GM10847 (cell line): ENCODE measurements at regions not wholly inside any gene's neighbourhood (a gene's known extent, or its start where the extent isn't known, plus 50 kb on each side); places are given as distances from the start of the nearest gene placed in this dataset.

Experiments
- POLR2A ChIP-seq: IDR thresholded peaks from 2 replicates; pipeline ENCODE4 v1.6.1; 2011; ENCODE audit not compliant: insufficient read length; ENCODE audit errors: extremely low read depth

DNA sequence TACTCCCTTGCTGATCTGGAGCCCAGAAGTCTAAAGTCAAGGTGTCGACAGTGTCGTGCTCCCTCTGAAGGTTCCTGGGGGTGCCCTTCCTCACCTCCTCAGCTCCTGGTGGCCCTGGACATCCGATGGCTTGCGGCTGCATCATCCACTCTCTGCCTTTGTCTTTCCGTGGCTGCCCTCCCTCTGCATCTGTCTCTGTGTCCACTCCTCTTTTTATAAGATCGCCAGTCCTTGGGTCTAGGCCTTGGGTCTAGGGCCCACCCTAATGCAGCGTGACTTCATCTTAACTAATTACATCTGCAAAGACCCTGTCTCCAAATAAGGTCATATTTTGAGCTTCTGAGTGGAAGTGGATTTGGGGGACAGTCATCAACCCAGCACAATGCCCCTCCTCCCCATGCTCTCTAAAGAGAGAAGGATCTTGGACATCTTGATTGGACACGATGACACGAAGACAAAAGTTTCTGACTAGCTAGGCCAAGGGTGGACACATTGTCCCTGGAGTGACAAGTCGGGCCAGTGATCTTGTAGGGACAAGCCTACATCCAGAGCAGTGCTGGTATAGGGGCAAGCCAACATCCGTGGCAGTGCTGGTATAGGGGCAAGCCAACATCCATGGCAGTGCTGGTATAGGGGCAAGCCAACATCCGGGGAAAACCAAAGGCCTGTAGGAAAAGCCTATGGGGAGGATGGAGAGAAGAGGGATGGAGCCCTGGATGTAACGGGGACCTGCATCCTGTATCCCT lies 93.9 kb upstream of the DIO3 start:
- no peak for TF ChIP-seq POLR2A

DNA sequence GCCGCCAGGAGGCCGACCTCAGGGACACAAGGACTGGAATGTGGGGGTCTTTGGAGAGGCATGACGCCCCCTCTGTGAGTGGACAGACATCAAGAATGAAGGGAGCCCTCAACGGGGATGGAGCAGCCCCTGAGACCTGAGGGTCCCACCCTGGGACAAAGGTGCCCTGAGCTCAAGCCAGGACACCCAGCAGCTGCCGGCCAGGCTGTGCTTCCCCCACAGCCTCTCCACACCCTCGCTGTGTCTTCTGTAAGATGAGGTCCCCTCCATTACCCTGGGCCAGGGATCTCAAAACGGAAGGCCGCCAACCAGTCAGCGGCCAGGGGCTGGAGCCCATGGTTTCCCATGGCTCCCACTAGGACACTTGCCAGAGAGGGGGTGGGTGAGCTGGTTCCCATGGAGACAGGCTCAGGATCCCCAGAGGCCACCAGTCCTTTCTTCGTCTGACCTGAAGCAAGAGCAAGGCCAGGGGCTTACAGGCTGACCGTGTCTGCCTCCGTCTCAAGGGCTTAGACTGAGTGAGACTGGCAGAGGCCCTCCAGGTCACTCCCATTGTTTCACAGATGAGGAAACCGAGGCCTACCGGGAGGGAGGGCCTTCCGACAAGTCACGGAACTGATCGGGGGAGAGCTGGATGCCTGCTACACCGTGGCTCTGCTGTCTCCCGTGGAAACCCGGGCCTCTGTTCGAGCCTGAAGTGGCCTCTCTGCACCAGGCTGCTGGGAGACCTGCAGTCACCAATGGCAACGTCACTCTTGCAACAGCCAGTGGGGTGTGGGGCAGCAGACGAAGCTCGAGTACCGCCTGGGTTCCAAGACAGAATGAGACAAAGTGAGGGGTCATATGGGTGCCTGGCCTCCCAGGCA lies 91.7 kb upstream of the DIO3 start:
- TF ChIP-seq POLR2A: no peak

DNA sequence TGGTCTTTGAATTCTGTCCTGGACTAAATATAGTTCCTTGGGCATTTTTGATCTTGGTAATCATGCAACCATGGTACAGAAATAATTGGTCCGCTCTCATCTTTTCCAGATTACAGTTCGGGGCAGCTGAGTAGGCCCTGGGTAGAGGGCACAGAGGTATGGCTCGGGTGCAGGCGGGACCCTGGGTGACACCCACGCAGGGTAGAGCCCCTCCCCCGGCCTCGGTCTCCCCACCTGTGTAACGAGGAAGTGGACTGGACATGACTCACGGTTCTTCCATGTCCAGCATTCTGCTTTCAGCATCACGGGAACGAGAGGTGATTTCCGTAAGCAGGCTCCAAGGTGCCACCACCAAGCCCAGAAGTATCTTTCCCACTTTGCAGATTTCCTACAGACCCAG lies 91.0 kb upstream of the DIO3 start:
- TF ChIP-seq POLR2A: no peak

DNA sequence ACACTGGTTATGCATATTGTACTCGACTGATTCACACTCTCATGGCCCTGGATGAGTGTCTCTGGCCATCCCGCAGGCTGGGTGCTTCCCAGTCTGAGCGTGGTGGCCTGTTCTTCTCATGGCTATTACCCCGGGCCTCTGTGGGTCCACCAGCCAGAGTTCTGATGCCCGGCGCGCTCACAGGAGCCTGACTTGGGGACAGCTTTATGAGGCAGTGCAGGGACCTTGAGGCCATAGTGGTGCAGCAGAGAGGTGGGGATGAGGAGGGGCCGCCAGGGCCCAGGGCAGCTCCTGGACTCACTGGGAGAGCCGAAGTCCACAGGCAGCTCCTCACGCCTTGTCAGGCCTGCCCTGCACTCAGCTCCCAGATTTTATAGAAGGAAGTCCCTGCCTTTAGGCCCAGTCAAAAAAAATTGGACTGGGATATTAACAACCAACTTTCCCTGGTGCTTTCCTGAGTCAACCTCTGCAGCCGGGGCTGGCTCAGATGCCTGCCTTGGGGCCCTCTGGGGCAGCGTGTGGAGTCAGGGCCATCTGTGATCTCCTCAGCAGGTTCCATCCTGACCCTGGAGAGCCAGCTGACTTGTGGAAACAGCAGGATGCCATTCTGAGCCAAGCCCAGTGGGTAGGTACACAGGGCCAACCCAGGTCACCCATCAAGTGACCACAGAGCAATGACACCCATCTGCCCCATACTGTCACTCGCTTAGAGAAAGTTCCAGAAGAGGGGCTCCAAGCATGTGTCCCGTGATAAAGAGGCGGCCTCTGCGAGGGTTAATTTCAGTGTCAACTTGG lies 89.4 kb upstream of the DIO3 start:
- no peak for TF ChIP-seq POLR2A

DNA sequence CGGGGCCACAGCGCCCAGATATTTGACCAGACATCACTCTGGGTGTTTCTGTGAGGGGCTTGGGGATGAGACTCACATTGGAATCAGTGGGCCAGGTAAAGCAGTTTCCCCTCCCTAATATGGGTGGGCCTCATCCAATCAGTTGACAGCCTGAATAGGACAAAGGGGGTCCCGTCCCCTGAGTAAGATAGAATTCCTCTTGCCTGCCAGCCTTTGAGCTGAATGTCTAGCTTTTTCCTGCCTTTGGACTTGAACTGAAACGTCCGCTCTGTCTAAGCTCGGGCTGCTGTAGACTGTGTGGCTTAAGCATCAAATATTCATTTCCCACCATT lies 88.8 kb upstream of the DIO3 start:
- TF ChIP-seq POLR2A: no peak

DNA sequence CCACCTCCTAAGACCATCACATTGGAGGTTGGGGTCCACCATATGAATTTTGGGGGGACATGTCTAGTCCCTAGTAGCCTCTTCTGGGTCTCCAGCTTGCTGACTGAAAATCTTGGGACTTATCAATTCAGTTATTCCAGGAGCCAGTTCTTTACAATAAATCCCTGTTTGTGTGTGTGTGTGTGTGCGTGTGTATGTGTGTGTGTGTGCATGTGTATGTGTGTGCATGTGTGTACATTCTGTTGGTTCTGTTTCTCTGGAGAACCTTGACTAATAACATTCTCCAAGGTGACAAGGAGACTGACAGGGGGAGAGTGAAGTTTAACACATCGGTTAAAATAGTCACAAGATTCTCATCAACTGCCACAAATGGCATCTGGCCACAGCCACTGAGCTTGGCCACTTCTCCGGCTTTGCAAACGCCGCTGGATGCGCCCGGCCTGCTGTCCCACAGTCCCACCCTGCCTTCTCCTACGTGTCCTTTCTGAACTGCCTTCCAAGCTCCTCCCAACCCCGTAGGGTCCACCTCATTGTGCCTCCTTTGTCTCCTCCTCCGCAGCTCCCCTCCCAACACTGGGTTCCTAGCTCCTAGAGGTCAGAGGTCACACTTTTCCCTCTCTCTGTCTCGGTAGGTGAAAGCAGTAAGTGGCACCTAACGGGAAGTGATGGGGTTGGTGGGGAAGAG lies 88.1 kb upstream of the DIO3 start:
- no peak for TF ChIP-seq POLR2A

DNA sequence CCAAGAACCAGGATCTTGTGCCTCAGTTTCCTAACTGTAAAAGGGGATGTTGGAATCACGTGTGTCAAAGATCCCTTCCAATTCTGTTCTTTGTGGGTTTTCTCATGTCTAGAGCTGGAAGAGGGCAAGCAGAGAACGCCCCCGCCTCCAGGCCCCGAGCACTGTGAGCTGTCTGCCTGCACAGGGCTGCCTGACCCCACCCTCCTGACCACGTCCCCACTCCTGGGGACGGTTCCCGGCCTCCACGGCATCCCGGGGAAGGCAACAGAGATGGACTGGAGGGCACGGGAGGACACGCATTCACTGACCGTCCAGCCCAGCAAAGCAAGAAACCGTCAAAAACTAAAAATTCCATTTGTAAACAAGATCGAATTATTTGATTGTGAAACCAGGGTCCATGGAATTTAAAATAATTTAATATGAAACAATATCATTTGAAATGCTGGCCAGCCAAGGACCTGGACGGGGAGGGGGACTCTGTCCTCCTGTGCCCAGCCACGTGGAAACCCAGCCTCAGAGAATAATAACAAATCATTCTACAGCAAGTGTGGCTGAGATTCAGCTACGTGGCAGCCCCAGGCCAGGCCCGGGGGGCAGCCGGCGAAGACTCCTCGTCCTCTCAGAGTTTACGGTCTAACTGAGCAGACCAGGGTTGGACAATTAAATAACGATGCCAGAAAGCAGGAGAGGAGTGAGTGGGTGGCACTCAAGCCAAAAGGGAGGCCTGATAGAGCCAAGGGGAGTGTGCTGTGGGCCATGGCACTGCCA lies 87.3 kb upstream of the DIO3 start:
- no peak for TF ChIP-seq POLR2A

DNA sequence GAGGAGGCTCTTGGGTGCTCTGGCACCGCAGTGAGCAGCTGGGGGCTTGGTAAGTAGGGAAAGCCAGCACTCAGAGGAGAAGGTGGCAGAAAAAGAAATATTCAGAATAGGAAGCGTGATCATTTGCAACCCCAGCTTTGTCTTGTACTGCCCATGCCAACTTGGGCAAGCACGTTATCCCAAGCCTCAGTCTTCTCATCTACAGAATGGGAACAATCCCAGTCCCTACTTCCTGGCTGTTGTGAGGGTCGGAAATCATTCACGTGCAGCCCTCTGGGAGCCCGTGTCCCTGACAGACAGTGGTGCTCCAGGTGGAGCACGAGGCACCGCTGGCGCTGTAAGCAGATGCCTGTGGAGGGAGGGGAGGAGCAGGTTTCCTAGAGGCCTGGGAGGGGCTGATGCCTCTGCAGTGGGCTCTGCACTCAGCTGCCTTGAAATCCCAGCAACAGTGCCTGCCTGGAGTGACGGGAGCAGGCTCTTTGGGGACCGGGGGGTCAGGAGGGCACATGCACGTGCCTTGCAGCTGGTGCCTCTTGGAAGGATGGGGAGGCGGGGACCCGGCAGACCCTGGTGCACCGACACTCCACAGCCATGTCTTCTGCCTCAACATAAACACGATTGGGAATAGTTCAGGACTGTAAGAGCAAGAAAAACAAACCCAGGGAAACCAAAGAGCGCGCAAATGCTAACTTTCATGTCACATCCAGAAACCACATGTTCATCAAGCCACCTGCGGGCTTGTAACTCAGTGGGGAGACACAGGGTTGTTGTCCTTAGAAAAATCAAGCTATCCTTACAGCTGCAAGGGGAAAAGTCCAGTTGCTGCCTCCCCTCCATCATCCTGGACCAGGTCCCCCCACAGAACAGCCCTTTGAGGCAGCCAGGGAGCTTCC lies 86.5 kb upstream of the DIO3 start:
- TF ChIP-seq POLR2A: no peak

DNA sequence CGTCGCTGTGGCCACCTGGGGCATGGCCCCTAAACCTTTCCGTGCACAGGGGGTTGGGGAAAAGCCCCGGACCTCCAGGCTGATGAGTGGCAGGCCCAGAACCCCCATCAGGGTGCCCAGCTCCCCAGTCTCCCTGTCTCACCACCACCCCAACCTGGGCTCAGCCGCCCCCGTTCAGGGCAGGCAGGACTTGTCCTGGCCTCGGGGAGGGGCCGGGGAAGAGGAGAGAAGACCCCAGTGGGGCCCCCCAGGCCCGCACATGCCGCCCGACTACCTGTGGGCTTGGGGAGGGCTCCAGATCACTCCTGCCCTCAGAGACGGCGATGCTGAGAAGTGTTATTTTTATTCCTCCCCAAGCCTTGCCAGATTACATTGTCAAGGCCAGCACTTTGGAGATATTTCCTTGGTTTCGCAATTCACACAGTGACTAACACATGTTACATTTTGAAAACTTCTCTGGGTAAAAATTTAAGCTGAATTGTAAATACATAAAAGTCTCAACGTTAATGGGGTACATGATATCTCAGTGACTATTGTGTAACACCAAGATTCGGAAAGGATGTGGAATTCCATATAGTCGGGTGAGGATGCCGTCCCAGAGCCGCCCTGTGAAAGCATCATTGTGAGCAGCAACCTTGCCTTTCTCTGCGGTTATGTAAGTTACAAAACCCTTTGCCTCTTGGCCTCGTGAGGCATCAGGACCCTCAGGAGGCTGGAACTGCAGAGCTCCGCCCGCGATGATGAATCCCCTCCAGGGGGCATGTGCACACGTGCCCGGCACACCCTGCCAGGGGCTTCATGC lies 85.6 kb upstream of the DIO3 start:
- TF ChIP-seq POLR2A: no peak

DNA sequence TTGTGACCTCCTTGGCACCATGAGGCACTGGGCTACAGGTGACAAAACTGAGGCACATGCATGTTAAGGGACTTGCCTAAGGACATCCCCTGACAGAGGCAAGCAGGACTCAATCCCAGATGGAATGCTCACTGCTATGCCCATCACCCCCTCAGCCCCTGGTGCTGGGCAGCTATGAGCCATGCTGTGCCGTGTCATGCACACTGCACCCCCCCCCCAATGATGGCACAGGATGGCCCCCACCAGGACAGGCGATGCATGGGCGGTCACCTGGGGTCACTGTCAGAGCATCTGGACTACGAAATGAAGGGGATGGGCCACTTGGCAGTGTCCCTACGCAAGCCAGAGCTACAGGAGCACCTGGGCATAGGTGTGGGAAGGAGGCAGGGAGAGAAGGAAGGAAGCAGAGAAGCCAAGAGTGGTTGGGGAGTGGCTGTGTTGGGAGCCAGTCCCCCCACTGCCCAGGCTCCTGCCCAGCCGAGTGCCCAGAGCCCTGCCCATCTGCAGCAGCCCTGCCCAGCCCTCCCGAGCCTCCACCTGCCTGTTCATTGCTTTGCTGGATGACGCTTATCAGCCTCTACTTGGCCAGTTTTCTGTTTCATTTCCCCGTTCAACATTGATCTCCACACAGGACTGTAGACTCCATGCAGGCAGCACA lies 84.9 kb upstream of the DIO3 start:
- no peak for TF ChIP-seq POLR2A

DNA sequence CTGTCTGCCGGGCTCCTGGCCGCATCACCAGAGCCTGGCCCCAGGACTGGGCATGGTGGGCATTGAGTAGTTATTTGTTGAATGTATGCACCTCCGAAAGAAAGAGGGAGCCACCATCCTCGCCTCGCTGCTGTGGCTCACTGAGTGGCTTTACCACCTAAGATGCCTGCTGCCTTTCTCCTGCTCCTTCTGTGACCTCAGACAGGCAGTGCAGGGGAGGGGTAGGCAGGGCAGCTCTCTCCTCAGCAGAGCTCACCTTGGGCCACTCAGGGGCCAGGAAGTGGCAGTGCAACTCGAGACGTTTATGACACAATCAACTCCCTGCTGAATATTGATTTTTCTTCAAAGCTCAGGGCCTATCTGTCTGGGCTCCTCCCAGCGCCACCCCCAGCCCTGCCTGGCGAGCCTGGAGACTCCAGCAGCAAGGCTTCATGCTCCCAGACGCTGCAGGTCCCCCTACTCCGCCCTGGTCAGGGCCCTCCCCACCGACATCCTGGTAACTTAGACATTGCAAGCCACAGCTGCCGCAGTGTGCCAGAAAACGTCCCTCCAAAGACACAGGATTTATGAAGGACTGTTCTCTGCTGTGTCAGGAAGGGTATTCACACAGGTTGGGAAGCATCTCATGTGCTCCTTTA lies 84.3 kb upstream of the DIO3 start:
- TF ChIP-seq POLR2A: no peak

DNA sequence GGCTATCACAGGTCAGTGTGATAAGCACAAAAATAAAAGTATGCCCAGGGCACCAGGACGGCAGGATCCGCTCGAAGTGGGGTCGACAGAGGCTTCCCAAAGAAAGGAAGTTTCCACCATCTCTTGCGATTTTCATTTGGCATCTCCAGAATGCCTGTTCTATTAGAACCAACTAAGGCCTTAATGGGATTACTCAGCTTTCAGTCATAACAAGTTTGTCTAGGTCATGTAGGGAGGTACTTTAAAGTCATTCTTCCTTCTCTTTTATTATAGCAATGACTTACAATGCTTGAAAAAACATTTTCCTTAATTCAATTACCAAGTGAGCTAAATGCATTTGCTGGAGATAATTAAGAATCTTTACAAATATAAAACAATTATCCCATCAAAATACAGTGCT lies 83.6 kb upstream of the DIO3 start:
- no peak for TF ChIP-seq POLR2A
